ENCODE measurements at regions not wholly inside any gene's neighbourhood (a gene's known extent, or its start where the extent isn't known, plus 50 kb on each side); places are given as distances from the start of the nearest gene placed in this dataset.
"Not testable (repeated sequence)": the region's sequence is repeated elsewhere in the genome, so short reads cannot be mapped to it uniquely, and the experiment has no call there.

DNA sequence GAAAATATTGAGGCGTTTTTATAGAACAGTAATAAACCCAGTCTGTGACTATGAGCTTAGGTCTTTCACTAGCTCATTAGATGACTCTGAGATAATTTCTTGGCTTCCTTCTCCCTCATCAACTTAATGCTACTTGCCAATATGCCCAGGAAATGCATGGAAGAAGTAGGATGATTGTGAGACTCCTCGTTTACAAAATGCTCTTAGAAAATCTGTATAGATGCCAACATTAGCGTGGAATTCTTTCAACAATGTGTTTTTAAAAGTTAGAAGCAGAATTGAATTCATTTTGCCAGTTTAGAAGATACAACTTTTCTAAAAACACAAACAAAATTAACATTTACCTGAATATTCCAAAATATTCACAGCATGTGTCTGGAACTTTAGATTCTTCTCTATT is 424.6 kb downstream of the BTG1 start:
- peaks cover 4% of the 10 kb centered on the region for H3K27me3 Mint-ChIP-seq (ENCODE audit: low read depth, poor library complexity)
- H3K9me3 Mint-ChIP-seq, result no peaks in the 10 kb centered on the region
- TF ChIP-seq, protein P1, sequence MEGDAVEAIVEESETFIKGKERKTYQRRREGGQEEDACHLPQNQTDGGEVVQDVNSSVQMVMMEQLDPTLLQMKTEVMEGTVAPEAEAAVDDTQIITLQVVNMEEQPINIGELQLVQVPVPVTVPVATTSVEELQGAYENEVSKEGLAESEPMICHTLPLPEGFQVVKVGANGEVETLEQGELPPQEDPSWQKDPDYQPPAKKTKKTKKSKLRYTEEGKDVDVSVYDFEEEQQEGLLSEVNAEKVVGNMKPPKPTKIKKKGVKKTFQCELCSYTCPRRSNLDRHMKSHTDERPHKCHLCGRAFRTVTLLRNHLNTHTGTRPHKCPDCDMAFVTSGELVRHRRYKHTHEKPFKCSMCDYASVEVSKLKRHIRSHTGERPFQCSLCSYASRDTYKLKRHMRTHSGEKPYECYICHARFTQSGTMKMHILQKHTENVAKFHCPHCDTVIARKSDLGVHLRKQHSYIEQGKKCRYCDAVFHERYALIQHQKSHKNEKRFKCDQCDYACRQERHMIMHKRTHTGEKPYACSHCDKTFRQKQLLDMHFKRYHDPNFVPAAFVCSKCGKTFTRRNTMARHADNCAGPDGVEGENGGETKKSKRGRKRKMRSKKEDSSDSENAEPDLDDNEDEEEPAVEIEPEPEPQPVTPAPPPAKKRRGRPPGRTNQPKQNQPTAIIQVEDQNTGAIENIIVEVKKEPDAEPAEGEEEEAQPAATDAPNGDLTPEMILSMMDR (IDR thresholded peaks at IDR 0.05), result no peak
- H3K4me3 Mint-ChIP-seq, result no peak overlapping the region
- no peak overlapping the region for H3K27ac Mint-ChIP-seq
- no peaks in the 10 kb centered on the region for H3K36me3 Mint-ChIP-seq (ENCODE audit: low read depth)
- no peak for DNase-seq
- H3K4me1 Mint-ChIP-seq, result no peaks in the 10 kb centered on the region

GRCh38 chr12:91718326-91718725 is 427.3 kb downstream of the BTG1 start:
- no peak for DNase-seq
- H3K4me1 Mint-ChIP-seq, result no peaks in the 10 kb centered on the region
- no peaks in the 10 kb centered on the region for H3K27me3 Mint-ChIP-seq (ENCODE audit: low read depth, poor library complexity)
- H3K4me3 Mint-ChIP-seq, result no peak overlapping the region
- no peak overlapping the region for H3K27ac Mint-ChIP-seq
- no peaks in the 10 kb centered on the region for H3K36me3 Mint-ChIP-seq (ENCODE audit: low read depth)
- TF ChIP-seq, protein P1 (IDR thresholded peaks at IDR 0.05), result no peak
- no peaks in the 10 kb centered on the region for H3K9me3 Mint-ChIP-seq

DNA sequence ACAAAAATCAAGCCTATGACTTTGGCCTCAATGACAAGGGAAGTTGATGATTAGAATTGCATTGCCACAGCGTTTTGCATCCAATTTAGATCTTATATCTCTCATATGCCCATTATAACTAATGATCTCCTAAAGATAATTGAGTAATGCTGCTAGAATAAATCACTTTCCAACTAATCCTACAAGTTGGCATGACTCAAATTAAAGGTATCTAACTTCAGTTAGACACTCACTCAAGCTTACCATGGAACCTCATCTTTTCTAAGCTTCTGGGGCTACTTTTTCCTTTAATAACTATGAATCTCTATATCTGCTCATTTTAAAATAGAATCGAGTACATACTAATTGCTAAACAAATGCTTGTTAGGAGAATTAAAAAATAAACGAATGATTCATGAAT is 427.8 kb downstream of the BTG1 start:
- Mint-ChIP-seq H3K27me3 (ENCODE audit: low read depth, poor library complexity) (no peaks in the 10 kb centered on the region), H3K36me3 (ENCODE audit: low read depth) (no peaks in the 10 kb centered on the region), H3K4me1 (no peaks in the 10 kb centered on the region), H3K9me3 (peaks cover 4% of the 10 kb centered on the region), H3K4me3 (no peak overlapping the region), H3K27ac (no peak overlapping the region)
- no peak for DNase-seq
- TF ChIP-seq, protein P1 (IDR thresholded peaks at IDR 0.05), result no peak

DNA sequence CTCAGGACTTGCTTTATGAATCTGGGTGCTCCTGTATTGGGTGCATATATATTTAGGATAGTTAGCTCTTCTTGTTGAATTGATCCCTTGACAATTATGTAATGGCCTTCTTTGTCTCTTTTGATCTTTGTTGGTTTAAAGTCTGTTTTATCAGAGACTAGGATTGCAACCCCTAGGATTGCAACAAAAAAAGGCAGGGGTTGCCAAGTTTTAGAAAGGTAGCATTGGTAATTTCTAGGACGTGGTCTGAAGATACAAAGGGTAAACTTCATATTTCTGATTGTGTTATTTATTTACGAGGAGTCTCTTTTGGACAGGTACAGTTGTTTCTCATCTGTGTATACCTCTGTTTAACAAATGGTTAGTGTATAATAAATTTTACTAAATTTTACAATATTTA is 433.7 kb downstream of the BTG1 start:
- not testable (repeated sequence) for DNase-seq; H3K27me3 Mint-ChIP-seq (ENCODE audit: low read depth, poor library complexity); H3K36me3 Mint-ChIP-seq (ENCODE audit: low read depth); H3K4me1 Mint-ChIP-seq; H3K27ac Mint-ChIP-seq; H3K4me3 Mint-ChIP-seq
- peaks cover 12% of the 10 kb centered on the region for H3K9me3 Mint-ChIP-seq

DNA sequence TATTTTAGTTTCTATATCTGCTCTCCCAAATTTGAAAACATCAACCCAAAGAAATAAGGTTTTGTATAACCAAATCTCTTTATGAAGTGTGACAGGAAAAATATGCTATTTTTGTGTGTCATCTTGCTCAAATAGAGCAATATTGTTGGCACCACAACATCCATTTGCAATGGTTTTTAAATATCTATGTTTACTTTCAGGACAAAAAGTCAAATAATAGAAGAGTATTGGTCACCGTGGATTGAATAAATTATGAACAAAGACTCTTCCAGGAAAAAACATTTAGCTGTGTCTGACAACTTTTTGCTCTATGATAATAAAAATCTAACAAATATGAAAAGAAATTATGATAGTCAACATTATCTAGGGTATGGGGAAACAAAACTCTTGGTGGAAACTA is 439.2 kb downstream of the BTG1 start:
- DNase-seq, result no peak
- TF ChIP-seq, protein P1 (IDR thresholded peaks at IDR 0.05), result no peak

GRCh38 chr12:91704446-91704845 is 441.2 kb downstream of the BTG1 start:
- H3K27me3 Mint-ChIP-seq (ENCODE audit: low read depth, poor library complexity), result peaks cover 3% of the 10 kb centered on the region
- no peak overlapping the region for H3K27ac Mint-ChIP-seq
- no peaks in the 10 kb centered on the region for H3K4me1 Mint-ChIP-seq
- no peaks in the 10 kb centered on the region for H3K36me3 Mint-ChIP-seq (ENCODE audit: low read depth)
- H3K9me3 Mint-ChIP-seq, result no peaks in the 10 kb centered on the region
- no peak for DNase-seq
- no peak overlapping the region for H3K4me3 Mint-ChIP-seq
- TF ChIP-seq, protein P1 (IDR thresholded peaks at IDR 0.05), result no peak

More for the DNA sequence above, 439.2 kb downstream of the BTG1 start:
- H3K4me3 Mint-ChIP-seq, result no peak overlapping the region
- peaks cover under 1% of the 10 kb centered on the region for H3K27me3 Mint-ChIP-seq (ENCODE audit: low read depth, poor library complexity)
- H3K9me3 Mint-ChIP-seq, result peaks cover 7% of the 10 kb centered on the region
- no peaks in the 10 kb centered on the region for H3K36me3 Mint-ChIP-seq (ENCODE audit: low read depth)
- H3K4me1 Mint-ChIP-seq, result no peaks in the 10 kb centered on the region
- no peak overlapping the region for H3K27ac Mint-ChIP-seq

Data from nephron progenitor cell (in vitro differentiated cells).